GM18867 (cell line): ENCODE measurements at regions not wholly inside any gene's neighbourhood (a gene's known extent, or its start where the extent isn't known, plus 50 kb on each side); places are given as distances from the start of the nearest gene placed in this dataset.
"Not testable (repeated sequence)": the region's sequence is repeated elsewhere in the genome, so short reads cannot be mapped to it uniquely, and the experiment has no call there.

Source experiments
- ATAC-seq: cut with Tn5 transposase; IDR thresholded peaks from one replicate; pipeline ENCODE4 v1.9.1; 2021; ENCODE audit warnings: mild to moderate bottlenecking, moderate library complexity; ENCODE audit not compliant: unreplicated experiment

DNA sequence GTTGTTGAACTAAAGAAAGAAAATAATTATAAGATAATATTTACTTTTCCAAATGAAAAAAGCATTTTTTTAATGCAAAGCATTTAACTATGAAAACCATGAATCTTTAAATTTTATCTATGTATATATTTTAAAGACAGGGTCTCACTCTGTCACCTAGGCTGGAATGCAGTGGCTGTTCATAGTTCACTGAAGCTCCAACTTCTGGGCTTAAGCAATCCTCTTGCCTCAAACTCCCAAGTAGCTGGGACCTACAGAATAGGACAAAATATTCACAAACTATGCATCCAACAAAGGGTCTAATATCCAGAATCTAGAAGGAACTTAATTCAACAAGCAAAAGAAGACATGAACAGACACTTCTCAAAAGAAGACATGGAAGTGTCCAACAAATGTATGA lies 55.9 kb upstream of the ALB start:
- no peak for ATAC-seq

GRCh38 chr4:73347497-73347896 lies 56.6 kb upstream of the ALB start:
- no peak for ATAC-seq

DNA sequence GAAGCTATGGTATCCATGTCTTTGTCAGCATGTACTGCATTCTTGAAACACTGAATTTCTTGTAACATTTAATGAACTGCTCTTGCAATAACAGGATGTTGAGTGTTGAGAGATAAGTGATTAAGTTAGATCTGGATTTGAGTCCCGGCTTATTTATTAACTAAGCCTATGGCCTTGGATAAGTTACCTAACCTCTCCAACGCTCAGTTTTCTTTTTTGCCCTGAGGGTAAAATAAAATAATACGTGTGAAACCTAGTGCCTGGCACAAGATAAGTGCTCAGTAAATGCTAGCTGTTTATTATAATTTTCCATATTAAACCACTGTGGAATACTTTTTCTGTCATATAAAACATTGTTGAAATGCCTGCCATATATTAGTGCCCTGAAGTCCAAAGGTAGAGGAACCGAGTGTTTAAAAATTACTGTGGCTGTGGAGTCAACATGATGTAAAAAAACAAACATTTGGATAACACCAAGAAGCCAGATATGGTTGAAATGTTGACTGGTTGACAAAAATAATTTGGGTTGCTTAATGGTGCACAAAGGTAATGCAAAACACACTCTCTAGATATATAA lies 58.6 kb upstream of the ALB start:
- ATAC-seq = no peak

- no peak for ATAC-seq
Observed at GRCh38 chr4:73344106-73344505, 60.0 kb upstream of the ALB start.

DNA sequence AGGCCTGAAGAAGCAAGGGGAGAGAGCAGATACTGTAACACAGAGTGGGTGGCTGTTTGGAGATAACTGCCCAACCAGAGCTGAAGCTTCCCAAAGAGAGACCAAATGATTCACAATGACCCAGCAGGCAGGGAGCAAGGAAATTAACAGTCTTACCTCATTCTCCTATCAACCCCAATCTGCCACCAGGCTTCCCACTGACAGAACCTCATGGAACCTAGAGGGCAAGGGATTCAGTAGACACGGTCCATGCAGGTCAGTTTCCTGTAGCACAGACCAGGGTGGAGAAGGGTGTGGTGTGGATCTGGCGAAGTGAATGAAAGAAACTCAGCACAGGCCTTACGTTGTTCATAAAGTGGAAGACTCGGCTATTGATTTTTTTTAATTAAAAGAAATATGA lies 60.7 kb upstream of the ALB start:
- no peak for ATAC-seq

DNA sequence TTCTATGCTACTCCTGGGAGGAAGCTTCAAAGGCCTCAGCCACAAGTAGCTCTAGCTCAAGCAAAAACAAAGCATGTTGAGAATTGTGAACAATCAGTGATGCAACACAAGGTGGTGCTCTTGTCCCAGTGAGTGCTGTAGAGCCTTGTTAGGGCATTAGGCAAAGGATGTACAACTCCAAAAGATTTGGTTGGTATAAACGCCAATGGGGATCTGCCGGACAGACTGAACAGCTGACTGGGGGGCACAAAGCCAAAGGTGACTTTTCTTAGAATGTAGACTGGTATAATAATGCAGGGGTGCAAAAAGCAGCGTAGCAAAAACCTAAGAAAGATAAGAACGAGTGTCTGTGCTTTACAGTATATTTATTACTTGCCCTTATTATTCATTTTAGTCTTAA lies 62.6 kb upstream of the ALB start:
- ATAC-seq = peak; percentile 73

GRCh38 chr4:73340917-73341316 lies 63.2 kb upstream of the ALB start:
- no peak for ATAC-seq

DNA sequence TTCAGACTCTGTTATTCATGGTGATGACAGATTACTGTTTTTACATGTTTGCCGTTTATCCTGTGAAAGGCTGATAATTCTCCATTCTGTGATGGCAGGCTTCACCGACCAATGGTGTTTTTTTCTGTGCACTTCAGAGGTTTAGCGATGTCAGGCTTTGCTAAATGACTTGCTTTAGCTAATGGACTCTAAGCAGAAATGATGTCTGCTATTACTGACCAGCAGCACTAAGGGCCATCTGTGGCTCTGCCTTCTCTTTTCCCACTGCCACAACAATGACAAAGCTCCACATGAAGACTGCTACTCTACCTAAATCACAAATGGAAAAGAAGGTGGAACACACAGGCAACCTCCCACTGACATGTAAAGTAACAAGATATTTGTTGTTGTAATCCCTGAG lies 68.4 kb upstream of the ALB start:
- no peak for ATAC-seq

DNA sequence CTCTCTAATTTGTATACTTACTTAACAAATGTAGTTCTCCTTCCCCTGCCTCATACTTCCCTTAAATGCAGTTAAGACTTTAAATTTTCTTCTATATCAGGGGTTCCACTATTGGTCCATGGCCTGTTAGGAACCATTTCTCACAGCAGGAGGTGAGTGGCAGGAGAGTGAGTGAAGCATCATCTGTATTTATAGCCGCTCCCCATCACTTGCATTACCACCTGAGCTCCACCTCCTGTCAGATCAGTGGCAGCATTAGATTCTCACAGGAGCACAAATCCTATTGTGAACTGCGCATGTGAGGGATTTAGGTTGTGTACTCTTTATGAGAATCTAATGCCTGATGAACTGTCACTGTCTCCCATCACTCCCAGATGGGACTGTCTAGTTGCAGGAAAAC lies 72.1 kb upstream of the ALB start:
- not testable (repeated sequence) for ATAC-seq

DNA sequence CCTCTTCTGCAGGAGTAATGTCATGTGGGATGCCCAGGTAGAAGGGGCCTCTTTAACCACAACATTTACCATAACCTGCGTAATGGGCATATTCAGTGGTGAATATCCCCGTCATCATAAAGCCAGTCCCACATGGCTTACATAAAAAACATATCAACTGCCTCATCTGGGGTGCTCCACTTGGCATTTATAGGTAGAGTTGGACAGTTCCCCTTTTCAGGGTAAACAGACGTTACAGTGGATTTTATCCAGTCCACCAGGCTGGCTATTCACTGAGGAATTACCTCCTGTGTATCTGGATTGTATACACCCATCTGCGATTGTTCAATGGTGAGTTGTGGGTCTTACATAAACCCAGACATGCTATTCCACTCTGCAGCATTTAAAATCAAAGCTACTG lies 70.7 kb upstream of the ANKRD17 start:
- no peak for ATAC-seq

- not testable (repeated sequence) for ATAC-seq
Observed at GRCh38 chr4:73325776-73326175, 67.2 kb upstream of the ANKRD17 start.

GRCh38 chr4:73317092-73317491 lies 58.5 kb upstream of the ANKRD17 start:
- ATAC-seq = no peak

DNA sequence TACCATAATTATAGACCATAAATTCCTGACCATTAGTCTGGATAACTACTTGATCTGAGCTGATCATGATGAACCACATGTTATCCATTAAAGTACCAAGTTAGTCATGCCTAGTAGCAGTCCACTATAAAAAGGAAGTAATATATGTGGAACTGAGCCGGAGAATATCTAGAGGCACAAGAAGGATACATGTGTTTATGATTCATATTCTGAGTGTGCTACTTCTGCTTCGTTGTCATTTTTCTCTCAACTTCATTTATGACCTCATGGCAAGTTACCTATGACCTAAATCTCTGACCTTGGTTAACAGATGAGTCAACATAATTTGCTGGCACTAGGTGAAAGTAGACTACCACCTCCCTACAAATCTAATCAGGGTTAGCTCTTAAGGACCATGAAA lies 56.5 kb upstream of the ANKRD17 start:
- no peak for ATAC-seq

- no peak for ATAC-seq
Observed at GRCh38 chr4:73312967-73313366, 54.4 kb upstream of the ANKRD17 start.

- no peak for ATAC-seq
Observed at GRCh38 chr4:73311428-73311827, 52.8 kb upstream of the ANKRD17 start.

DNA sequence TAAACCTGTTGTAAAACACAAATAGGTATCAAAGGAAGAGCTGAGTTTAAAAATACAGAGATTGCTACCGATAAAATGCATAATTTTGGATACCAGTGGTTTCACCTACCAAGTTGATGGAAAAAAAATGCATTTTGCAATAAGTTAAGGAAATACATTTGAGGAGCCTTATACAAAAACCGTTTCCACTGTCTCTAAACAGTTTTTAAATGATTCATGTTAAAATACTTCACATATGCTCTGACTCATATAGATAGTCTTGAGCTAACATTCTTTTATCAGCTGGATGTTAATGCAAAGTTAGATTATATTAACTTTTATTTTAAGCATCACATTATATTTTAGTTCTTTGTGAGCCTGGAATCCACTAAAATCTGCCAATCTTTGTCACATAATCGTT lies 50.6 kb upstream of the ANKRD17 start:
- no peak for ATAC-seq
